Activated T-helper 2 cell treated with anti-CD3 and anti-CD28 coated beads, Interferon-gamma antibody, Interleukin-2, Interleukin-4, amounts not matched to agents 10 μg/mL and 5 μg/mL and 100 μg/mL, durations not matched to agents 14 hours and 24 hours and 36 hours (primary cell): ENCODE measurements at regions not wholly inside any gene's neighbourhood (a gene's known extent, or its start where the extent isn't known, plus 50 kb on each side); places are given as distances from the start of the nearest gene placed in this dataset.
"Not testable (repeated sequence)": the region's sequence is repeated elsewhere in the genome, so short reads cannot be mapped to it uniquely, and the experiment has no call there.

Experiments
- DNase-seq: peaks from one replicate; pipeline ENCODE4 v3.0.0; 2021; ENCODE audit warnings: low spot score
- H3K27ac Mint-ChIP-seq: one replicate; pipeline ENCODE4 v1.8.0; 2021; ENCODE audit warnings: mixed read lengths
- H3K27me3 Mint-ChIP-seq: one replicate; pipeline ENCODE4 v1.8.0; 2021; ENCODE audit warnings: low read depth, mixed read lengths
- H3K36me3 Mint-ChIP-seq: one replicate; pipeline ENCODE4 v1.8.0; 2021; ENCODE audit warnings: low read depth, mixed read lengths
- H3K4me1 Mint-ChIP-seq: one replicate; pipeline ENCODE4 v1.8.0; 2021; ENCODE audit warnings: low read depth, mixed read lengths
- H3K4me3 Mint-ChIP-seq: one replicate; pipeline ENCODE4 v1.8.0; 2021; ENCODE audit warnings: low read depth, mild to moderate bottlenecking, moderate library complexity, mixed read lengths
- H3K9me3 Mint-ChIP-seq: one replicate; pipeline ENCODE4 v1.8.0; 2021; ENCODE audit warnings: mixed read lengths
- intact Hi-C: fragments of 100-400 bp; cut with micrococcal nuclease; formaldehyde crosslinking; loops from one replicate; pipeline ENCODE4 v1.15.1; 2023

DNA sequence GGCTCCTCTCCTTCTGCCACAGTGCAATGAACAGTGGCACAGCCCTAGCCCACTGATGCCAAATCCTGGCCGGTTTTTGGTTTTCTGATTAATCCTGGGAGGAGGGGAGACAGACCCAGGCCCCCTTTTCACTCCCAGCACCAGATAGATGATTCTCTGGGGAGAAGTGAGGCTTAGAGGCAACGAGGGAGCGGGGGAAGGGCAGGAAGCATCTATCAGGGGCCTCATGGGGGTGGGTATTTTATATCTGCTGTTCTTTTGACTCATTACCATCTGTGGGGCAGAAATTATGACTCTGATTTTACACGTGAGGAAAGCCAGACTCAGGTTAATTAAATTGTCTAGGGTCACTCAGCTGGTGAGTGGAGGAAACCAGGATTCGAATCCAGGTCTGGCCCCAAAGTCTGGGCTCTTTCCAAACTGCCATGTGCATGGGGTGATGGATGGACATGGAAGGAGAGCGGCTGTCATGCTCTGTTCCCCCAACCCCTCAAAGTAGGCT, 79.4 kb downstream of the MRM1 start:
- no peak overlapping the region for H3K4me3 Mint-ChIP-seq
- H3K9me3 Mint-ChIP-seq, result no peaks in the 10 kb centered on the region
- no peaks in the 10 kb centered on the region for H3K27me3 Mint-ChIP-seq
- H3K36me3 Mint-ChIP-seq, result no peaks in the 10 kb centered on the region
- peaks cover 10% of the 10 kb centered on the region for H3K4me1 Mint-ChIP-seq
- intact Hi-C loops, result no loop called here
- H3K27ac Mint-ChIP-seq, result no peak overlapping the region
- no peak for DNase-seq

- H3K27ac Mint-ChIP-seq, result no peak overlapping the region
- intact Hi-C loops, result no loop called here
These were observed 81.4 kb downstream of the MRM1 start for GRCh38 chr17:36682773-36683172.

GRCh38 chr17:36683387-36683786, 82.0 kb downstream of the MRM1 start:
- intact Hi-C loops, result no loop called here
- H3K27ac Mint-ChIP-seq, result no peak overlapping the region
- H3K36me3 Mint-ChIP-seq, result no peaks in the 10 kb centered on the region
- no peaks in the 10 kb centered on the region for H3K4me1 Mint-ChIP-seq
- H3K27me3 Mint-ChIP-seq, result peaks cover 2% of the 10 kb centered on the region
- H3K9me3 Mint-ChIP-seq, result no peaks in the 10 kb centered on the region
- no peak for DNase-seq
- no peak overlapping the region for H3K4me3 Mint-ChIP-seq

More at GRCh38 chr17:36682773-36683172, 81.4 kb downstream of the MRM1 start:
- Mint-ChIP-seq H3K4me1 (no peaks in the 10 kb centered on the region), H3K36me3 (no peaks in the 10 kb centered on the region), H3K4me3 (no peak overlapping the region), H3K27me3 (peaks cover 2% of the 10 kb centered on the region), H3K9me3 (no peaks in the 10 kb centered on the region)
- DNase-seq, result no peak

DNA sequence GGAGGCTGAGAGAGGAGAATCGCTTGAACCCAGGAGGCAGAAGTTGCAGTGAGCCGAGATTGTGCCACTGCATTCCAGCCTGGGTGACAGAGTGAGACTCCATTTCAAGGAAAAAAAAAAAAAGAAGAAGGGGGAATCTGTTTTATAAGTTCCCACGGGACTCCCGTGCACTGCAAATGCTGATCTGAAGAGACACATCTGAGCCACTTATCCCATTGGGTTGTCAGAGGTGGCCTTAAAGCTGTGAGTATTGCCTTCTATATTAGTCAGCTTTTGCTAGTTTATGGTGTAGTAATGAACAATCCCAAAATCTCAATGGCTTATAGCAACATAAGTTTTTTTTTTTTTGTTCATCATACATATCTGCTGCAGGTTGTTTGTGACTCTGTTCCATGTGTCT, 82.8 kb downstream of the MRM1 start:
- Mint-ChIP-seq H3K36me3 (no peaks in the 10 kb centered on the region), H3K27ac (no peak overlapping the region), H3K27me3 (peaks cover 2% of the 10 kb centered on the region), H3K9me3 (no peaks in the 10 kb centered on the region), H3K4me3 (no peak overlapping the region), H3K4me1 (no peaks in the 10 kb centered on the region)
- no peak for DNase-seq
- intact Hi-C loops, result no loop called here

- Mint-ChIP-seq H3K9me3 (no peaks in the 10 kb centered on the region), H3K27me3 (peaks cover 2% of the 10 kb centered on the region), H3K36me3 (no peaks in the 10 kb centered on the region), H3K27ac (no peak overlapping the region), H3K4me1 (no peaks in the 10 kb centered on the region), H3K4me3 (no peak overlapping the region)
- no peak for DNase-seq
- intact Hi-C loops, result no loop called here
These were observed 84.8 kb downstream of the MRM1 start for GRCh38 chr17:36686123-36686669.

- no peak for DNase-seq
- Mint-ChIP-seq H3K9me3 (no peaks in the 10 kb centered on the region), H3K4me3 (no peak overlapping the region), H3K4me1 (no peaks in the 10 kb centered on the region), H3K27ac (no peak overlapping the region), H3K27me3 (peaks cover 5% of the 10 kb centered on the region), H3K36me3 (no peaks in the 10 kb centered on the region)
- intact Hi-C loops, result no loop called here
These were observed 86.4 kb downstream of the MRM1 start for GRCh38 chr17:36687736-36688135.

GRCh38 chr17:36689089-36689667, 87.8 kb downstream of the MRM1 start:
- no peaks in the 10 kb centered on the region for H3K4me1 Mint-ChIP-seq

DNA sequence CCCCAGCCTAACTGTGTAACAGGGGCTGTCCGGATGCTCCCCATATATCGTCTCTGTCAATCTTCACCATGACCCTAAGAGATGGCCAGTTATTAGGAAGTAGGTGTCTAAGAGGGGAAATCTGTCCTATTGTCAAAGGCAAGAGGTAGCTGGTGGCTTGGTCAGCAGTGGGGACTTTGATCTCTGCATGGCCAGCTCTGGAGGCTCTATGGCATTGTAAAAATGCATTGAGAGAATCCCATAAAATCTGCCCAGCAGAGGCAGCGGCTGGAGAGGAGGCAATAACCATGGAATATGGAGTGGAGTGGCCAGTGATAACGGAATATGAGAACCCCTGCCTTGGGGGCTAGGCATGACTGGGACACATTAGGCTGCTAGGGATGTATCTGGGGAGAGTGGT, 88.8 kb downstream of the MRM1 start:
- DNase-seq, result no peak
- H3K27ac Mint-ChIP-seq, result no peak overlapping the region
- no peaks in the 10 kb centered on the region for H3K9me3 Mint-ChIP-seq
- H3K36me3 Mint-ChIP-seq, result no peaks in the 10 kb centered on the region
- H3K4me1 Mint-ChIP-seq, result no peaks in the 10 kb centered on the region
- peaks cover 14% of the 10 kb centered on the region for H3K27me3 Mint-ChIP-seq
- no peak overlapping the region for H3K4me3 Mint-ChIP-seq
- intact Hi-C loops, result no loop called here

More at GRCh38 chr17:36689089-36689667, 87.8 kb downstream of the MRM1 start:
- Mint-ChIP-seq H3K9me3 (no peaks in the 10 kb centered on the region), H3K36me3 (no peaks in the 10 kb centered on the region), H3K27ac (no peak overlapping the region), H3K27me3 (peaks cover 11% of the 10 kb centered on the region), H3K4me3 (no peak overlapping the region)
- no peak for DNase-seq
- intact Hi-C loops, result no loop called here

- H3K4me3 Mint-ChIP-seq, result no peak overlapping the region
- no peaks in the 10 kb centered on the region for H3K4me1 Mint-ChIP-seq
- H3K36me3 Mint-ChIP-seq, result no peaks in the 10 kb centered on the region
- H3K27me3 Mint-ChIP-seq, result peaks cover 14% of the 10 kb centered on the region
- H3K9me3 Mint-ChIP-seq, result no peaks in the 10 kb centered on the region
- intact Hi-C loops, result no loop called here
- H3K27ac Mint-ChIP-seq, result no peak overlapping the region
- no peak for DNase-seq
These were observed 90.2 kb downstream of the MRM1 start for GRCh38 chr17:36691606-36692005.

GRCh38 chr17:36695082-36695481, 93.7 kb downstream of the MRM1 start:
- H3K36me3 Mint-ChIP-seq, result no peaks in the 10 kb centered on the region
- intact Hi-C loops, result no loop called here
- no peak for DNase-seq
- no peaks in the 10 kb centered on the region for H3K9me3 Mint-ChIP-seq
- no peak overlapping the region for H3K4me3 Mint-ChIP-seq
- peaks cover 20% of the 10 kb centered on the region for H3K27me3 Mint-ChIP-seq
- no peak overlapping the region for H3K27ac Mint-ChIP-seq
- no peaks in the 10 kb centered on the region for H3K4me1 Mint-ChIP-seq

DNA sequence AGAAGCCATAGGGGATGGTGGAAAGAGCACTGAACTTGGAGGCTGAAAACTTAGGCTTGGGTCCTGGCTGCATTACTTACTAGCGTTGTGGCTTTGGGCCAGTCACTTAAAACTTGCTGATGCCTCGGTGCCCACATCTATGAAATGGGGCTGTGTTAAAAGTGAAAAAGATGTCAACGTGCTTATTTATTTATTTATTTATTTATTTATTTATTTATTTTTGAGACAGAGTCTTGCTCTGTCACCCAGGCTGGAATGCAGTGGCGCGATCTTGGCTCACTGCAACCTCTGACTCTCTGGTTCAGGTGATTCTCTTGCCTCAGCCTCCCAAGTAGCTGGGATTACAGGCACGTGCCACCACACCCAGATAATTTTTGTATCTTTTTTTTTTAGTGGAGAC, 94.3 kb downstream of the MRM1 start:
- intact Hi-C loops, result not testable (repeated sequence)

DNA sequence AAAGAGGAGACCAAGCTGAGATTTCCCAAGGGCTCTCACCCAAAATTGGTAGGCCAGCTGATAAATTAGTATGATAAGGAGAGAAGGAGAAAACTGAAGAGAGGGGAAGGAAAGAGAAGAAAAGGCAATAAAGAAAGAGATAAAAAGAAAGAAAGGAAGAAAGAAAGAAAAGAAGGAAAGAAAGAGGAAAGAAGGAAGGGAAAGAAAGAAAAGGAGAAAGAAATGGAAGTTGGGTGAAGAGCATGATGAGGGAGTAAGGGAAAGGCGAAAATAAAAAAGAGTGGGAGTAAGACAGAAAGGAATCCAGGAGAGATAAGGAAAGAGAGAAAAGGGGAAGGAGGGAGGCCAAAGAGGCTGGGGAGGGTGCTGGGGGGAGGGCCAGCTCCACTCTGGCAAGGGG, 95.4 kb downstream of the MRM1 start:
- no peak overlapping the region for H3K4me3 Mint-ChIP-seq
- intact Hi-C loops, result no loop called here

More for the DNA sequence above, 94.3 kb downstream of the MRM1 start:
- H3K27ac Mint-ChIP-seq, DNase-seq, H3K4me3 Mint-ChIP-seq, H3K4me1 Mint-ChIP-seq, H3K9me3 Mint-ChIP-seq, H3K36me3 Mint-ChIP-seq: not testable (repeated sequence)
- H3K27me3 Mint-ChIP-seq, result peaks cover 20% of the 10 kb centered on the region

DNA sequence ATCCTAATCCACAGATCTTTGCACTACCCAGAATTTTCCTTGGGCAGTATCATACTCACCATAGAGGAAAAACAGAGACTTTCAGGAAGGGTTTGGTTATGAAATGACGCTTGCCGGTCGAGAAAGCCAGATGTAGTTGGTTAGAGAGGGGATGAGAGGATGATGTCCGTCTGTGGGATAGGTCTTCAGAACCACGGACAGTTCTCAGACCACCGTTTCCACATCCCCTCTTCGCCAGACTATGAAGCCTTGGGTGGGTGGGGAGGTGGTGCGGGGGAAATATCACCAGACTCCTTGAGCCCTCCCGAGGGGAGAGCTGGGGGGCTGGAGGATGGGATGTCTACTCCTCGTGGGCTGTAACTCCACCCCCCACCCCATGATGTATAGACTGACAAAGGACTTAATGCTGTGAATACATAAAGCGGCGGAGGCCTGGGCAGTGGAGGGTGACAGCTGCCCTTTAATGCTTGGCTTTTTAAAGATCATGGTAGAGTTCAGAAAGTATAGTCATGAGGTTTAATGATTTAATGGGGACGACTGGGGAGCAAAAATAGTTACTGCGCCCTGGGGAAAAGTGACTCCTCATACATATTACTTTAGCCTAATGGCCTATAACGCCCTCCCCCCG, 96.6 kb downstream of the MRM1 start:
- H3K4me3 Mint-ChIP-seq, result no peak overlapping the region
- no peaks in the 10 kb centered on the region for H3K9me3 Mint-ChIP-seq
- no peaks in the 10 kb centered on the region for H3K4me1 Mint-ChIP-seq
- no peak overlapping the region for H3K27ac Mint-ChIP-seq
- H3K36me3 Mint-ChIP-seq, result no peaks in the 10 kb centered on the region
- H3K27me3 Mint-ChIP-seq, result peaks cover 26% of the 10 kb centered on the region
- intact Hi-C loops, result no loop called here
- DNase-seq, result no peak

More for the DNA sequence above, 95.4 kb downstream of the MRM1 start:
- H3K27ac Mint-ChIP-seq, result no peak overlapping the region
- no peaks in the 10 kb centered on the region for H3K4me1 Mint-ChIP-seq
- no peaks in the 10 kb centered on the region for H3K36me3 Mint-ChIP-seq
- no peaks in the 10 kb centered on the region for H3K9me3 Mint-ChIP-seq
- H3K27me3 Mint-ChIP-seq, result peaks cover 24% of the 10 kb centered on the region
- no peak for DNase-seq
